GM12878 (cell line): ENCODE measurements at regions not wholly inside any gene's neighbourhood (a gene's known extent, or its start where the extent isn't known, plus 50 kb on each side); places are given as distances from the start of the nearest gene placed in this dataset.

Experiments used
- ATAC-seq: fragments of 200-7000 bp; cut with Tn5 transposase; 3 replicates; pipeline ENCODE4 v1.9.1; 2020; ENCODE audit warnings: mild to moderate bottlenecking, moderate library complexity
- BruUV-seq: library from RNA; stranded (reverse); fragments of 400-500 nt; replicated peaks from 2 replicates; lab custom pipeline; 2021; lab: Mats Ljungman, UMichigan
- CTCF ChIA-PET: fragments of 300-600 bp; sonication (Branson Sonifier 250); formaldehyde crosslinking; extraction: SDS; loops from one replicate; lab custom pipeline; 2021; ENCODE audit warnings: inconsistent platforms; lab: Yijun Ruan, JAX
- POLR2A ChIA-PET: fragments of 350-600 bp; formaldehyde crosslinking; extraction: SDS; loops from one replicate; lab custom pipeline; 2021; ENCODE audit warnings: inconsistent platforms; lab: Charles Lee
- RAD21 ChIA-PET: fragments of 300-600 bp; sonication (Branson Sonifier 250); formaldehyde crosslinking; loops from one replicate; lab custom pipeline; 2023; ENCODE audit warnings: antibody characterized with exemption; ENCODE audit not compliant: unreplicated experiment; lab: Charles Lee
- SMC1A ChIA-PET: fragments of 300-600 bp; sonication (Branson Sonifier 250); formaldehyde crosslinking; loops from one replicate; lab custom pipeline; 2023; ENCODE audit not compliant: unreplicated experiment, uncharacterized antibody; lab: Charles Lee
- DNase-seq: peaks from one replicate; pipeline ENCODE4 v3.0.0-alpha.2; 2011; ENCODE audit warnings: low read depth, low spot score
- FAIRE-seq: peaks from 3 replicates; lab custom pipeline; 2011; peaks lifted over from hg19 to GRCh38; lab: Jason Lieb, UNC
- H2AFZ ChIP-seq: 2 replicates; pipeline ENCODE4 v1.6.0; 2011; ENCODE audit warnings: low read depth, low read length, control low read depth; ENCODE audit not compliant: control insufficient read depth
- H3K27ac ChIP-seq: 2 replicates; pipeline ENCODE4 v1.5.1; 2011; ENCODE audit warnings: control low read depth; ENCODE audit not compliant: control insufficient read depth, insufficient read depth
- H3K27me3 ChIP-seq, 2 experiments: replicated peaks in 1 of 2; 2 replicates each; pipeline versions ENCODE4 v1.6.0 to v1.6.1; 2011; ENCODE audit warnings: low read length in 1 of 2; ENCODE audit not compliant: control insufficient read depth in 2 of 2, insufficient read depth in 2 of 2
- H3K36me3 ChIP-seq, 2 experiments: 2 replicates each; pipeline ENCODE4 v1.5.1; 2011; ENCODE audit warnings: low read length in 1 of 2; ENCODE audit not compliant: control insufficient read depth in 2 of 2, insufficient read depth in 2 of 2
- H3K4me1 ChIP-seq: 2 replicates; pipeline ENCODE4 v1.6.1; 2011; ENCODE audit warnings: mild to moderate bottlenecking, low read length, moderate library complexity, mixed read lengths; ENCODE audit not compliant: control insufficient read depth, insufficient read depth
- H3K4me2 ChIP-seq: 2 replicates; pipeline ENCODE4 v1.6.0; 2011; ENCODE audit warnings: control low read depth; ENCODE audit not compliant: control insufficient read depth, insufficient read depth
- H3K4me3 ChIP-seq: fragments of 200-600 bp; sonication (generic); 2 replicates; pipeline ENCODE4 v1.5.1; 2016
- H3K79me2 ChIP-seq: 2 replicates; pipeline ENCODE4 v1.6.0; 2011; ENCODE audit warnings: low read length; ENCODE audit not compliant: control insufficient read depth, insufficient read depth
- H3K9ac ChIP-seq: 2 replicates; pipeline ENCODE4 v1.8.0; 2011; ENCODE audit warnings: low read length, control low read depth, mixed read lengths; ENCODE audit not compliant: control insufficient read depth, insufficient read depth
- H3K9me3 ChIP-seq: replicated peaks from 3 replicates; pipeline ENCODE4 v1.5.1; 2011; ENCODE audit warnings: mild to moderate bottlenecking, low read length; ENCODE audit not compliant: control insufficient read depth, insufficient read depth
- H4K20me1 ChIP-seq: 2 replicates; pipeline ENCODE4 v1.6.0; 2011; ENCODE audit not compliant: control insufficient read depth, insufficient read depth
- IRF4 ChIP-seq: IDR thresholded peaks from 2 replicates; pipeline ENCODE4 v1.6.1; 2011; ENCODE audit warnings: low read depth, low read length
- NFIC ChIP-seq: IDR thresholded peaks from 2 replicates; pipeline ENCODE4 v1.6.1; 2012; ENCODE audit warnings: low read depth, mild to moderate bottlenecking, inconsistent platforms, low read length, moderate library complexity
- SMAD1 ChIP-seq: fragments of 450-650 bp; IDR thresholded peaks from 2 replicates; pipeline ENCODE4 v1.6.1; 2018; ENCODE audit warnings: mild to moderate bottlenecking, low read depth; ENCODE audit not compliant: partially characterized antibody
- TCF12 ChIP-seq: IDR thresholded peaks from 2 replicates; pipeline ENCODE4 v1.6.1; 2011; ENCODE audit warnings: low read depth, mild to moderate bottlenecking, low read length
- TCF3 ChIP-seq: IDR thresholded peaks from 2 replicates; pipeline ENCODE4 v1.6.1; 2012; ENCODE audit warnings: low read depth, mild to moderate bottlenecking, low read length, borderline replicate concordance; ENCODE audit not compliant: insufficient read depth
- TCF7 ChIP-seq: IDR thresholded peaks from 2 replicates; pipeline ENCODE4 v1.6.1; 2014; ENCODE audit warnings: antibody characterized with exemption, borderline replicate concordance
- WGBS: methylation state at CpG from one replicate; pipeline ENCODE4 v1.1.6; 2016; ENCODE audit warnings: low lambda C conversion rate; ENCODE audit not compliant: insufficient replicate concordance, insufficient coverage; ENCODE audit errors: missing lambda C conversion rate; 5-methylcytosine and 5-hydroxymethylcytosine counted together
- in situ Hi-C: fragments of 300-500 bp; cut with MboI; formaldehyde crosslinking; loops from 9 replicates; pipeline ENCODE4 v1.14.3; 2018; ENCODE audit warnings: mixed read lengths
- intact Hi-C: fragments of 100-400 bp; cut with micrococcal nuclease; formaldehyde crosslinking; loops from one replicate; pipeline ENCODE4 v1.14.2; 2022; ENCODE audit not compliant: unreplicated experiment
- TF ChIP-seq, protein P1 (sequence below): IDR thresholded peaks from 2 replicates; pipeline ENCODE4 v1.6.1; 2011; ENCODE audit warnings: mild to moderate bottlenecking, low read depth, low read length, moderate library complexity; ENCODE audit not compliant: insufficient replicate concordance

- ChIA-PET SMC1A (interaction anchor here (0.8 kb wide), 1 partner anchor 19 kb away, joined by 4 read pairs; no protein-coding TSS in a partner anchor), POLR2A (interaction anchor here (0.6 kb wide), 1 partner anchor 46 kb away, joined by 3 read pairs; no protein-coding TSS in a partner anchor), RAD21 (no interaction called here), CTCF (interaction anchor here (0.8 kb wide), 1 partner anchor 12 kb away, joined by 3 read pairs; no protein-coding TSS in a partner anchor)
- H3K4me2 ChIP-seq, result no peak overlapping the region
- H3K9ac ChIP-seq, result no peak overlapping the region
- H3K4me1 ChIP-seq, result peaks cover 2% of the 10 kb centered on the region
- FAIRE-seq (no peak), DNase-seq (no peak), ATAC-seq (no peak)
- TF ChIP-seq TCF3 (no peak), NFIC (no peak), TCF12 (no peak)
- in situ Hi-C loops, result no loop called here
- H2AFZ ChIP-seq, result no peak overlapping the region
- 59% methylated on average over 7 of the region's 7 CpGs for WGBS
- no peak overlapping the region for H3K27ac ChIP-seq
- H3K9me3 ChIP-seq, result peaks cover 15% of the 10 kb centered on the region
- intact Hi-C loops, result no loop called here
- no peaks in the 10 kb centered on the region for H4K20me1 ChIP-seq
- no peak overlapping the region for H3K4me3 ChIP-seq
- no TSS peak for BruUV-seq
- H3K36me3 ChIP-seq, result no peaks in the 10 kb centered on the region; a peak in 1 of 4 replicates
- no peaks in the 10 kb centered on the region for H3K27me3 ChIP-seq
- H3K79me2 ChIP-seq, result no peaks in the 10 kb centered on the region
These were observed 175.1 kb upstream of the ID2 start for GRCh38 chr2:8506746-8507145.

- H3K9me3 ChIP-seq, result peaks cover 22% of the 10 kb centered on the region
- no peak for FAIRE-seq
- intact Hi-C loops (no loop called here), in situ Hi-C loops (no loop called here)
- no peak for DNase-seq
- no peak for ATAC-seq
- no peak overlapping the region for H3K9ac ChIP-seq
- POLR2A ChIA-PET, result interaction anchor here (0.9 kb wide), 1 partner anchor 12 kb away, joined by 4 read pairs; no protein-coding TSS in a partner anchor
- no peaks in the 10 kb centered on the region for H3K79me2 ChIP-seq
- CTCF ChIA-PET, result interaction anchor here (0.6 kb wide), 1 partner anchor 37 kb away, joined by 4 read pairs; no protein-coding TSS in a partner anchor
- no peaks in the 10 kb centered on the region for H4K20me1 ChIP-seq
- no peak overlapping the region for H3K4me3 ChIP-seq
- H3K4me1 ChIP-seq, result peaks cover 8% of the 10 kb centered on the region
- TF ChIP-seq IRF4 (no peak), SMAD1 (no peak), TCF7 (no peak)
- TF ChIP-seq, protein P1, sequence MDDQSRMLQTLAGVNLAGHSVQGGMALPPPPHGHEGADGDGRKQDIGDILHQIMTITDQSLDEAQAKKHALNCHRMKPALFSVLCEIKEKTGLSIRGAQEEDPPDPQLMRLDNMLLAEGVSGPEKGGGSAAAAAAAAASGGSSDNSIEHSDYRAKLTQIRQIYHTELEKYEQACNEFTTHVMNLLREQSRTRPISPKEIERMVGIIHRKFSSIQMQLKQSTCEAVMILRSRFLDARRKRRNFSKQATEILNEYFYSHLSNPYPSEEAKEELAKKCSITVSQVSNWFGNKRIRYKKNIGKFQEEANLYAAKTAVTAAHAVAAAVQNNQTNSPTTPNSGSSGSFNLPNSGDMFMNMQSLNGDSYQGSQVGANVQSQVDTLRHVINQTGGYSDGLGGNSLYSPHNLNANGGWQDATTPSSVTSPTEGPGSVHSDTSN, result no peak
- no TSS peak for BruUV-seq
- H2AFZ ChIP-seq, result no peak overlapping the region
- SMC1A ChIA-PET, result no interaction called here
- H3K4me2 ChIP-seq, result no peak overlapping the region
- H3K27ac ChIP-seq, result no peak overlapping the region
- no peaks in the 10 kb centered on the region; a peak in 1 of 4 replicates for H3K36me3 ChIP-seq
- H3K27me3 ChIP-seq, result no peaks in the 10 kb centered on the region
- RAD21 ChIA-PET, result no interaction called here
- WGBS, result 53% methylated on average over 5 of the region's 5 CpGs
These were observed 173.1 kb upstream of the ID2 start for GRCh38 chr2:8508766-8509165.
